SK-N-SH (cell line): ENCODE measurements at regions not wholly inside any gene's neighbourhood (a gene's known extent, or its start where the extent isn't known, plus 50 kb on each side); places are given as distances from the start of the nearest gene placed in this dataset.
A peak's percentile ranks its signal among the peaks of the same experiment; 100 is the strongest.

Experiments
- CTCF ChIA-PET: fragments of 300-600, 350-600 bp; formaldehyde crosslinking; extraction: SDS; loops from one replicate; lab custom pipeline; 2021; lab: Yijun Ruan, JAX
- POLR2A ChIA-PET: fragments of 350-600 bp; sonication (Branson Sonifier 250); formaldehyde crosslinking; extraction: SDS; loops from one replicate; lab custom pipeline; 2020; ENCODE audit warnings: antibody characterized with exemption, inconsistent platforms; lab: Yijun Ruan, JAX
- DNase-seq: peaks from one replicate; pipeline ENCODE4 v3.0.0; 2012
- H2AFZ ChIP-seq: fragments of 200-600 bp; sonication (generic); 2 replicates; pipeline ENCODE4 v1.8.1; 2016; ENCODE audit warnings: antibody characterized with exemption, mild to moderate bottlenecking, low read depth
- H3F3A ChIP-seq: fragments of 200-600 bp; sonication (generic); replicated peaks from 2 replicates; pipeline ENCODE3; 2016; ENCODE audit warnings: antibody characterized with exemption, mild to moderate bottlenecking; ENCODE audit not compliant: insufficient read depth
- H3K27ac ChIP-seq, 2 experiments: fragments of 200-500 bp in 1 of 2; fragments of 200-600 bp in 1 of 2; sonication (Bioruptor generic) in 1 of 2; sonication (generic), shearing (Covaris generic) in 1 of 2; 2 replicates each; pipeline versions ENCODE4 v1.5.1 to v1.6.1; 2014 to 2016; ENCODE audit warnings: low read depth in 2 of 2, inconsistent platforms in 1 of 2, low read length in 1 of 2, mild to moderate bottlenecking in 1 of 2, mixed read lengths in 1 of 2
- H3K27me3 ChIP-seq: fragments of 200-600 bp; sonication (generic), shearing (Covaris generic); 2 replicates; pipeline ENCODE4 v1.6.1; 2016; ENCODE audit warnings: mixed run types; ENCODE audit not compliant: insufficient read depth
- H3K36me3 ChIP-seq, 2 experiments: fragments of 200-500 bp in 1 of 2; fragments of 200-600 bp in 1 of 2; sonication (Bioruptor generic) in 1 of 2; sonication (generic) in 1 of 2; replicated peaks in 1 of 2; 2 replicates each; pipeline versions ENCODE3 to v1.5.1; 2014 to 2016; ENCODE audit warnings: low read length in 1 of 2, mild to moderate bottlenecking in 1 of 2; ENCODE audit not compliant: insufficient read depth in 2 of 2, control insufficient read depth in 1 of 2
- H3K4me1 ChIP-seq, 2 experiments: fragments of 200-500 bp in 1 of 2; fragments of 200-600 bp in 1 of 2; sonication (Bioruptor generic) in 1 of 2; sonication (generic), shearing (Covaris generic) in 1 of 2; 2 replicates each; pipeline versions ENCODE4 v1.5.1 to v1.6.1; 2014 to 2016; ENCODE audit warnings: low read depth in 1 of 2, low read length in 1 of 2, mixed run types in 1 of 2; ENCODE audit not compliant: insufficient read depth in 2 of 2, control insufficient read depth in 1 of 2
- H3K4me2 ChIP-seq: fragments of 200-600 bp; sonication (generic), shearing (Covaris generic); 2 replicates; pipeline ENCODE4 v1.6.1; 2017; ENCODE audit warnings: mixed run types
- H3K4me3 ChIP-seq, 2 experiments: fragments of 200-500 bp in 1 of 2; fragments of 200-600 bp in 1 of 2; sonication (Bioruptor generic) in 1 of 2; sonication (generic), shearing (Covaris generic) in 1 of 2; 2 replicates each; pipeline versions ENCODE4 v1.5.1 to v1.8.1; 2014 to 2016; ENCODE audit warnings: low read depth in 2 of 2, inconsistent platforms in 1 of 2, low read length in 1 of 2, mild to moderate bottlenecking in 1 of 2, mixed read lengths in 1 of 2, moderate library complexity in 1 of 2
- H3K79me2 ChIP-seq: fragments of 200-600 bp; sonication (generic); 2 replicates; pipeline ENCODE4 v1.8.1; 2017; ENCODE audit warnings: mild to moderate bottlenecking; ENCODE audit not compliant: insufficient read depth
- H3K9ac ChIP-seq: fragments of 200-600 bp; sonication (generic); 2 replicates; pipeline ENCODE4 v1.6.1; 2017; ENCODE audit warnings: mixed run types
- H3K9me2 ChIP-seq: fragments of 200-600 bp; sonication (generic); 2 replicates; pipeline ENCODE4 v1.6.1; 2017; ENCODE audit warnings: mixed run types
- H3K9me3 ChIP-seq: fragments of 200-600 bp; sonication (generic); 2 replicates; pipeline ENCODE4 v1.6.1; 2017; ENCODE audit warnings: mixed run types, mild to moderate bottlenecking, moderate library complexity
- H4K20me1 ChIP-seq: fragments of 200-600 bp; sonication (generic); 2 replicates; pipeline ENCODE4 v1.6.1; 2017; ENCODE audit warnings: mild to moderate bottlenecking, mixed run types; ENCODE audit not compliant: insufficient read depth
- CTCF ChIP-seq: fragments of 200-600 bp; sonication (generic); IDR thresholded peaks from 2 replicates; pipeline ENCODE4 v1.6.1; 2017; ENCODE audit warnings: antibody characterized with exemption, mild to moderate bottlenecking, moderate library complexity
- ELF1 ChIP-seq: IDR thresholded peaks from 2 replicates; pipeline ENCODE4 v1.4.0; 2012
- EP300 ChIP-seq, 2 experiments: IDR thresholded peaks; 2 replicates each; pipeline versions ENCODE4 v1.4.0 to v1.6.1; 2012; ENCODE audit warnings: borderline replicate concordance in 1 of 2, low read depth in 1 of 2, low read length in 1 of 2
- EZH2phosphoT487 ChIP-seq: fragments of 200-600 bp; sonication (generic); IDR thresholded peaks from 2 replicates; pipeline ENCODE4 v1.6.1; 2017; ENCODE audit warnings: low read depth, mixed run types, mild to moderate bottlenecking, antibody characterized with exemption, moderate library complexity, borderline replicate concordance
- FOSL2 ChIP-seq: IDR thresholded peaks from 2 replicates; pipeline ENCODE4 v1.4.0; 2012; ENCODE audit warnings: low read depth, mild to moderate bottlenecking, moderate library complexity, borderline replicate concordance
- GABPA ChIP-seq: IDR thresholded peaks from 2 replicates; pipeline ENCODE4 v1.4.0; 2012; ENCODE audit warnings: low read depth, mild to moderate bottlenecking
- IRF3 ChIP-seq: fragments of 150-350 bp; IDR thresholded peaks from 2 replicates; pipeline ENCODE4 v1.6.1; 2016; ENCODE audit warnings: mild to moderate bottlenecking, low read depth, low read length
- MAX ChIP-seq: IDR thresholded peaks from 2 replicates; pipeline ENCODE4 v1.4.0; 2012; ENCODE audit warnings: low read depth
- MXI1 ChIP-seq: IDR thresholded peaks from 2 replicates; pipeline ENCODE4 v1.6.1; 2012; ENCODE audit warnings: mild to moderate bottlenecking, low read depth, low read length, improper control_type of control experiment
- NFIC ChIP-seq: IDR thresholded peaks from 2 replicates; pipeline ENCODE4 v1.4.0; 2012; ENCODE audit warnings: borderline replicate concordance
- NRF1 ChIP-seq: IDR thresholded peaks from 2 replicates; pipeline ENCODE4 v1.6.1; 2012; ENCODE audit warnings: low read depth, mild to moderate bottlenecking, low read length
- PBX3 ChIP-seq: IDR thresholded peaks from 2 replicates; pipeline ENCODE4; 2012
- RAD21 ChIP-seq: IDR thresholded peaks from 2 replicates; pipeline ENCODE4 v1.6.1; 2012; ENCODE audit warnings: mild to moderate bottlenecking, low read length
- RCOR1 ChIP-seq: fragments of 150-350 bp; IDR thresholded peaks from 2 replicates; pipeline ENCODE4 v1.6.1; 2017; ENCODE audit warnings: antibody characterized with exemption, low read length
- REST ChIP-seq: IDR thresholded peaks from 2 replicates; pipeline ENCODE4 v1.6.1; 2012; ENCODE audit warnings: mild to moderate bottlenecking, low read depth, low read length, moderate library complexity
- RFX5 ChIP-seq: IDR thresholded peaks from 2 replicates; pipeline ENCODE4 v1.6.1; 2012; ENCODE audit warnings: mild to moderate bottlenecking, improper control_type of control experiment, low read length
- SIN3A ChIP-seq: IDR thresholded peaks from 2 replicates; pipeline ENCODE4 v1.6.1; 2012; ENCODE audit warnings: low read depth, mild to moderate bottlenecking, low read length, moderate library complexity, borderline replicate concordance
- TAF1 ChIP-seq: IDR thresholded peaks from 2 replicates; pipeline ENCODE4 v1.6.1; 2012; ENCODE audit warnings: low read depth, mild to moderate bottlenecking, low read length, moderate library complexity, borderline replicate concordance
- TEAD4 ChIP-seq: IDR thresholded peaks from 2 replicates; pipeline ENCODE4 v1.4.0; 2012; ENCODE audit warnings: mild to moderate bottlenecking, borderline replicate concordance; ENCODE audit not compliant: insufficient read depth
- USF1 ChIP-seq: IDR thresholded peaks from 2 replicates; pipeline ENCODE4 v1.4.0; 2012; ENCODE audit warnings: low read depth, borderline replicate concordance
- YY1 ChIP-seq: IDR thresholded peaks from 2 replicates; pipeline ENCODE4 v1.4.0; 2012; ENCODE audit warnings: low read depth, mild to moderate bottlenecking
- WGBS: methylation state at CpG from one replicate; pipeline ENCODE4 v1.1.6; 2017; ENCODE audit warnings: low lambda C conversion rate; 5-methylcytosine and 5-hydroxymethylcytosine counted together

GRCh38 chr11:110356762-110357671 lies 60.6 kb upstream of the RDX start:
- Histone ChIP-seq H3K4me1 (peaks cover 0 to 10% of the 10 kb centered on the region in 2 experiments; a peak in 1 of 4 replicates), H3K27me3 (no peaks in the 10 kb centered on the region), H3K9me3 (no peaks in the 10 kb centered on the region), H3K36me3 (no peaks in the 10 kb centered on the region), H3F3A (peaks cover 15% of the 10 kb centered on the region), H3K4me3 (no peak overlapping the region), H3K27ac (peak overlapping the region in 1 of 2 experiments; percentile 73; a peak in 3 of 4 replicates), H3K9ac (no peak overlapping the region; the same call in 1 of the 2 replicates), H2AFZ (no peak overlapping the region), H3K4me2 (peak overlapping the region; percentile 26; the same call in 1 of the 2 replicates), H4K20me1 (no peaks in the 10 kb centered on the region), H3K9me2 (no peaks in the 10 kb centered on the region), H3K79me2 (no peaks in the 10 kb centered on the region)
- ChIA-PET POLR2A (no interaction called here), CTCF (no interaction called here)
- DNase-seq = no peak
- 44% methylated on average over 5 of the region's 5 CpGs for WGBS
- TF ChIP-seq CTCF (no peak), USF1 (no peak), GABPA (no peak), TAF1 (no peak), EZH2phosphoT487 (no peak), YY1 (no peak), FOSL2 (peak; percentile 32), TEAD4 (no peak), MAX (no peak), RAD21 (no peak), PBX3 (peak; percentile 86), RFX5 (no peak), RCOR1 (no peak), EP300 (IDR thresholded peaks at IDR 0.05; ENCODE audit: borderline replicate concordance in 1 of 2, low read depth in 1 of 2, low read length in 1 of 2) (0 out of 4 replicates have a peak, but pooled peaks of 1 of the 2 experiments have one; percentile 17), NRF1 (no peak), NFIC (no peak), IRF3 (no peak), REST (no peak), ELF1 (no peak), SIN3A (no peak), MXI1 (no peak)
